Inflammatory macrophage treated with lipopolysaccharide for 1 hour (primary cell): ENCODE measurements at regions not wholly inside any gene's neighbourhood (a gene's known extent, or its start where the extent isn't known, plus 50 kb on each side); places are given as distances from the start of the nearest gene placed in this dataset.
"Not testable (repeated sequence)": the region's sequence is repeated elsewhere in the genome, so short reads cannot be mapped to it uniquely, and the experiment has no call there.

Experiments
- DNase-seq, 2 donors: peaks; one replicate each; pipeline ENCODE4 v3.0.0-alpha.2; 2020 to 2022

DNA sequence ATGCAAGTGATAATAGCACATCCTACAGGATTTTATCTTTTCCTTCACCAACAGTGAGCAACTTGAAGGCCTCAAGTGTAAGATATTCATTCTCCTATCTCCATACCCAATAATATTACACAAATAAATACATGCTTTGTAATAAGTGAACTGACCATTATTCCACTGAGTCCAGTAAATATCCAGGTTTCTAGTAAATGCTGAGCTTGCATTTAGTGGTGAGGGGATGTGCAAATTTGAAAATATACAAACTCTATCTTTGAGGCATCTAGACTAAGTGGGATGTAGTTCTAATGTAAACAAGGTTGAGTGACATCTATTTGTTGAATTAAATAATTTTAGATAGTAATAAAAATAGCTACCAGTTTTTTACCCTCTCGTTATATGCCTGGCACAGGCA lies 587.6 kb upstream of the IL12A start:
- no peak for DNase-seq

DNA sequence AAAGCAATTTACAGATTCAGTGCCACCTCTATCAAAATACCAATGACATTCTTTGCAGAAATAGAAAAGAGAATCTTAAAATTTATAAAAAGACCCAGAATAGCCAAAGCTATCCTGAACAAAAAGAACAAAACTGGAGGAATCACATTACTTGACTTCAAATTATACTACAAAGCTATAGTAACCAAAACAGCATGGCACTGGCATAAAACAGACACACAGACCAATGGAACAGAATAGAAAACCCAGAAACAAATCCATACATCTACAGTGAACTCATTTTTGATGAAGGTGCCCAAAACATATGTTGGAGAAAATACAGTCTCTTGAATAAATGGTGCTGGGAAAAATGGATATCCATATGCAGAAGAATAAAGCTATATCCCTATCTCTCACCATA lies 578.9 kb upstream of the IL12A start:
- not testable (repeated sequence) for DNase-seq

DNA sequence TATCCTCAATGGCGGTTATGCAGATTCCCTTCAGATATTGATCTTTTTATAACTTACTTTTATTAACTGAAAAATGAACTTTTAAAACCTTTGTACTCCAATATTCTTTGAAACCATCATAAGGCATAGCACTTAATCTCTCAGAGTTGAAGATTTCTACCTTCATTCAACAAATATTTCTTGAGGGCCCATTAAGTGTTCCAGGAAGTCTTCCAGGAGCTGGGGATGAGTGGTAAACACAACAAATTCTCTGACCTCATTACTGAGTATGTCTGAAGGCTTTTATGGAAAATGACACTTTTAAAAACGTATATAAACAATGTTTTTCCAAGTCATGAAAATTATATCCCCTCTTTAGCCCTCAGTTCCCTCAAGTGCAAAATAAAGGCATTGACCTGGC lies 575.3 kb upstream of the IL12A start:
- DNase-seq, result no peak

DNA sequence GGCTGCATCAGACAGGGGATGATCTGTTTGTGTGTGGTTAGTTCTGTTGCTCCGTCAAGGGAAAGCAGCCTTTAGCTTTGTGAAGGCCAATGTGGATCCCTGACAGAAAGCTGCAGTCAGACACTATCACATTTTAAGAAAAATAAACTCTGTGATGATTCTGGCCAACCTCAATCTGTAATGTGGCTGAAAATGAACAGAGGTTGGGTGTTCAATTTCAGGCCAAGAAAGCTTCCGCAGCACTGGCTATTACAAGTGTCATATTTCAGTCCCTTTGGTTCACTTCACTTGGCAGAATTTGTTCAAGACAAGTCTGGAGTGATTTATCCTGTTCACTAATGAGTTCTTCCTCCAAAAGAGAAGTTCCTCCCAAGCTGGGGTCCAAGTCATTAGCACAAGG lies 571.8 kb upstream of the IL12A start:
- no peak for DNase-seq

DNA sequence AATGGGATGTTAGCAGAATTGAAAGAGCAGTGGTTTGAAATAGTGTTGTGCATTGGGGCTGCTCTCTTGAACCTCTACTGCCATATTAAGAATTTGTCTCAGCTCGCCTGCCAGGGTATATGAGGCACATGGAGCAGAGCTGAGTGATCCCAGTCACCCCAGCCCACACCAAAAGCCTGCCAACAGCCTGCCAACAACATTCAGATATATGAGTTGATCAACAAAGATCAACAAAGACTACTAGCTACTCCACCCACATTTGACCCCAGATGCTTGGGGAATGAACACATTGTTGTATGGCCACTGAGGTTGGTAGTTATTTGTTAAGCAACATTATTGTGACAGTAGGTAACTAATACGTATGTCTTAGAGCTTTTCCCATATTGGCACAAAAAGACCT lies 570.9 kb upstream of the IL12A start:
- DNase-seq, result no peak

DNA sequence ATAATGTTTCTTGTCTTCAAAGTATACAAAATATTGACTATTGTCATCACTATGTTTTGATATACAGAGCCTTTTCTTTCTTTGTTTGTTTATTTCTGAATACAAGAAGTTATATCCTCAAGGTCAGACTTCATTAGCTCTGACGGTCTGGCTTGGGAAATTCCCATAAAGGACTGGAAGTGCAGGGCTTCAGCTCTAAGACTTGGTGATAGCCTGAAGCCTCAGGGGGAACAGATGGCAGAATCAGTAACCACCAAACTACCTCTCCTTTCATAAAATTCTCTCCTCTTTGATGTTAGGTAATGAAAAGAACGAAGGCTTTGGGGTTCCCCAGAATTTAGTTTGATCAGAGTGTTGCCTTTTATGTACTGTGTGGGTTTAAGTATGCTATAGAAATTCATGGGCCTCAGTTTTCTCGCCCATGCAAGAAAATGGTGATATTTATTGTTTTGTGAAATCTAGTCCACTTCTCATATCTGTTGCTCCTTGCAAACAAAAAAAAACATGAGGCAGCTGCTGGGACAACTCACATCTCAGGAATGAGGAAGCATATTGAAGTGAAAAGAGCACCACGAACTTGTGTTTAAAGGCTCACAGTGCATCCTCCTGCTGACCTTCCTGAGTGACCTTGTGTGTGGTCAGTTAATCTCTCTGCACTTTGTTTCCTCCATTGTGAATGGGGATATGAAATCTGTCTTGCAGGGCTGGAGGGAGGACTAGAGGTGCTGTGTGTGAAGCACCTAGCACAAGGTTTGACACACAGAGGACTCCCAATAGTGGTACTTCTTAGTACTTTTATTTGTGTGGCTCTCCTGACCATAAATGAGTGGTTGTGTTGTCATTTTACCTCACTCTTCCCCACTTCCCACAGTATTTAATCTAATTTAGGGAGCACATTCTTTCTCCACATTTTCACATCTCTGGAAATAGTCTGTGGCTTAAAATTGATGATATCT lies 569.8 kb upstream of the IL12A start:
- no peak for DNase-seq

DNA sequence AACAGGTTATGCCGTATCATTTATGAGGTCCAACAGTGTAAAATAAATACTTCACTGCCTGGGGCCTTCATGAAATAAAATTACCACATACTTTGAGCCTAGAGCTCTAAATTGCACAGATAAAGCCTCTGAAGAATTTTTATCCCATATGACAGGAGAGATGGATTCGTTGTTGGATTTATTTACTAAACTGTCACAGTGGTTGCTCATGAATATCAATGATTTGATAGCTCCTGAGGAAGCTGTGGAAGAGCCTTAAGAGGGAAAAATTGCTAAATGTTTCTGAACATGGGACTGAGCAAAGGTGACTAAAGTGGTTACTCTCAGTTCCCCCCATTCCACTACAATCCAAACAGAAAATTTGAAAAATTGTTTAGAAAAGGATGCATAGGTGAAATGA lies 558.9 kb upstream of the IL12A start:
- no peak for DNase-seq

DNA sequence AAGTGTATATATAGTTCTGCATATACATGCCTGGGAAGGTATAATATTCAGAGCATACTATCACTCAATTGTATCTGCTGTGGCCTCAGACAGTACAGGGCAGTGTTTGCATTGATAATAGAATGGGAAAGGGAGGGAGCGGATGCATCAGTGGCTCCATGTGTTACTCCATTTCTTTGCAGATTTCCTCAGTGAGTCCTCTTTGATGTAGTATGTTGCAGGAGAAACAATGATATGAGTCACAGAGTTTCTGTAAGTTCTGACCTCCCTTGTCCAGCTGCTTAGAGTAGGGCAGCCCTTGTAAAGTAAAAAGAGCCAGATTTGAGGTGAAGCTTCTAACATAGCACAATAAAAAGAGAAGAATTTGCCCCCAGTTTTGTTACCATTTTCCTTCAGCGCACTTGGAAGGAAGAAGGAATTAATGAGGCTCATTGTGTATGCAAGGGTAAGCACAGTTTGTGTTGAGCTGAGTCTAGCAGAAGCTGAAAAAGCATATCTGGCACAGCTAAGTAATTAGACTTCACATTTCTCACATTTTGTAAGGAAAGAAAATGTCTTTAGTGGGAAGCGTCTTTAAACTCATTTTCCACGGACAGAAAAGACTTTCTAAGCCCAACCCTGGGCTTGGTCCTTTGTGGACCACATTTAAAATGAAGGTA lies 555.8 kb upstream of the IL12A start:
- no peak for DNase-seq

DNA sequence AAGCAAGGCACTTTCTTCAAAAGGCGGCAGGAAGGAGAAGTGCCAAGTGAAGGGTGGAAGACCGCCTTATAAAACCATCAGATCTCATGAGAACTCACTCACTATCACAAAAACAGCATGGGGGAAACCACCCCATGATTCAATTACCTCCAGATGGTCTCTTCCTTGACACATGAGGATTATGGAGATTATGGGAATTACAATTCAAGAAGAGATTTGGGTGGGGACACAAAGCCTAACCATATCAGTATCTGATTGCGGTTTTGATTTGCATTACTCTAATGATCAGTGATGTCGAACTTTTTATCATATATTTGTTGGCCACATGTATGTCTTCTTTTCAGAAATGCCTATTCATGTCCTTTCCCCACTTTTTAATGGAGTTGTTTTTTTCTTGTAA lies 549.3 kb upstream of the IL12A start:
- DNase-seq, result no peak

DNA sequence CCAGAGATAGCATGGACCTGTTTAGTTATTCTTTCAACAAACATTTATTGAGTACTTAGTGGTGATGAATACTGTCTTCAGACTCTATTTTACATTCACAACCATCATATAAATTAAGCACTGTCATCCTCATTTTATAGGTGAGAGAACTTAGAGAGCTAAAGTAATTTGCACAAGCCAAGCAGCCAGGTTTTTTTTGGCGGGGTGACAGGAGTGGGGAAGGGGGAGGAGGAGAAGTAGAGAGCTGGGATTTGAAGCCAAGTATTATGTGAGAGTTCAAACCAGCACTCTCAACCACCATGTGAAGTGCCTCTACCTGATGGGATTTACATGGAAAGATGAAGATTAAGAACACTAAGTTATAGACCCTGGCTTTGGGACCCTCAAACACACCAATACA lies 547.4 kb upstream of the IL12A start:
- DNase-seq, result no peak

DNA sequence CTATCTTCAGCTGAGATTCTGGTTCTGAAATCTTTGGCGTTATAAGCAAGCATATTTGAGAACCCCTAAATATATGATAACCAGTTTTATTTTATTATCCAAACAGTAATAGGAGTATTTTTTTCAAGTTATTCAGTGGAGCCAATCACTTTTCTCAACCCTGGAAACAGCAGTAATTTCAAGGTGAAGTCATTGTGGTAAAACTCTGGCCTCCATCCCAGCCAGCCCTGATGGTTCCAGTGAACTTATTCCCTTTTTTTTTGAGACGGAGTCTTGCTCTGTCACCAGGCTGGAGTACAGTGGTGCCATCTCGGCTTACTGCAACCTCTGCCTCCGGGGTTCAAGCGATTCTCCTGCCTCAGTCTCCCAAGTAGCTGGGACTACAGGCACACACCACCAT lies 545.4 kb upstream of the IL12A start:
- DNase-seq, result no peak

DNA sequence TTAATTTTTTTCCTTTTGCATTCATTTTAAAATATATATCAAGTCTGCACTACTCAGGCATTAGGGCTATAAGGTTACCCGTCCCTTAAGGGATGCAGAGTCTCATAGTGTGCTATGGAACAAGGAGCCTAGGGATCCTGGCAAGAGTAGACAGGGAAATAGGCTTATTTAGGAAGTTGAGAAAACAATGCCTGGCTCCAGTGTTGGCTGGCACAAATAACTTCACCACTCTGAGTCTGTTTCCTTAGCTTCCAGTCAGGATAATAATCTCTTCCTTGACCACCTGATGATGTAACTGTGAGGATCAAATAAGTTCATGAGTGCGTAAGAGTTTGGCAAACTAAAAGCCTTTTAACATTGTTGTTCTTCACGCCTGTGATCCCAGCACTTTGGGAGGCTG lies 540.8 kb upstream of the IL12A start:
- DNase-seq, result no peak

DNA sequence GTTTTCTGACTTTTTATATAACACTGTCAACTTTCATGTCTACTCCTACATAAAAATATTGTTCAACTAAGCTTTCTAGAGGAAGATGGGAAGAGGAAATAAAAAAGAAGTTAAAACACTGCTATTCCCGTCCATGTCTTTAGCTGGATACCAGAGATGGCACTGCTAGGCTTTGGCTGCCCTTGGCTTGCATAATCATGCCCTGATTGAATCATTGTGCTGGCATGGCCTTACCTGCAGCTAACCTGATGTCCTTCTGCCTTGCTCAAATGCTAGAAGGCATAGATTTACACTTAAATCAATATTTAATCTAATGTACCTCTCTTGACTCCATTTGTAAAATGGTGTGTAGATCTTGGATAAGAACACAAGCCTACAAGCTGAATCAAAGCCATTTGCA lies 539.7 kb upstream of the IL12A start:
- DNase-seq, result no peak

DNA sequence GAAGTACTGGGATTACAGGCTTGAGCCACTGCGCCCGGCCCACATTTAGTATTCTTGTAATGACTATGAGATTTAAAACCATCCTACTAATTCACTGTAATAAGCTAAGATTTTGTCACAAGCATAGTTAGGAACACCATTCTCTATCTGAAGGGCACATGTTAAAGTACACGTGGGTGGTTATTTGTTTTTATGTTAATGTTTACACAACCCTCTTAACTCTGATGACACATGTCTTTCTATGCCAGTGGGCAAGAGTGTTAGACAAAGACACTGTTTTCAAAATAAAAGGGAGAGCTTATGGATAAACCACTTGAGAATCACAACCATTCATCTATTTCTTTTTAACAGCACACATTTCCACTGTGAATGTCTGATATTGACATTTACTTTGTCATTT lies 537.6 kb upstream of the IL12A start:
- no peak for DNase-seq

DNA sequence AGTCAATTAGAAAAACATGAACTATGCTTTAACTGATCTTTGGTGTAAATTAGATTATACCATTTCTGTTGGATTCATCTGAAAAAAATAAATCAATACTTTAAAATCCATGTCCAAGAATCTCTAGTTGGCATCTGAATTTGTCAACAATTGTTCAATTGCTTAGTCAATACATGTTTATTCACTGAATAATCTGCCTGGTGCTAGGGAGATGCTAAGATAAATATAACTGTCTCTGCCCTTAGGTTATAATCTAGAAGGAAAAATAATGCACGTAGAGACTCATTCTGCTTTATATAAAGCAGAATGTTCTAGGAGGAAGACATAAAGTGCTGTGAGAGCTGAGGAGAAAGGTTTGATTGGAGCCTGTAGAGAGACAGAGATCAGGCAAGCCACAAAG lies 537.2 kb upstream of the IL12A start:
- DNase-seq, result no peak

DNA sequence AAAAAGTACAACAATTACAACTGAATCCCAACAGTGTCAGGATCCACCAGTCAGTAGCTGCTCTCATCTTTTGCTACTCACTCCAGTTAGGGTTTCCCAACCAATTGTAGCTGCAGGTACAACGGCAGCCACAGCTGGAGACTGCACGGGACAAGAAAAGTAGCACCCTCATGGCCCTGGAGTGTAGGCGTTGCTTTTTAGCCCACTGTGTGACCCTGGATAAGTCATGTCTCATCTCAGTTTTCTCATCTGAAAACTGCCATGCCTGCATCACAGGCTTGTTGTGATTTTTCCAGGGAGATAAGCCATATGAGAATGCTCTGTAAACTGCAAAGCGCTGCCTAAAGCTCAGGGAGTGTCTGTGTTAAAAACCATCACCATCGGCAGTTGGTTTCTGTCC lies 535.6 kb upstream of the IL12A start:
- no peak for DNase-seq

DNA sequence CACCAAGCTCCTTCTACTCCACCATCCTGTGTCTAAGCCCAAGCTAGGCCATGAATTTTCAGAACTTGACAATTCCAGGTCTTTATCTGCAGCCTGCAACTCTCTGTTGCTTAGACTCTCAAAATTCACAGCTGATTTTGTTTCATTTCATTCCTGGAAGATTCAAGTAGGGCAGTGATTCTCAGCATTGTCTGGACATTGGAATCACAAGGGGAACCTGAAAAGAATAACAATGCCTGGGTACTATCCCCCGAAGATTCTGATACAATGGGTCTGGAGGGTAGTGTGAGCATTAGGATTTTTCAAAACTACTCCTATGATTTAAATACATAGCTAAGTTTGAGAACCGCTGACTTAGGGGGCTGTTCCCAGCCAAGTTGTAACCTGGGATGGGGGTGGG lies 534.7 kb upstream of the IL12A start:
- DNase-seq, result no peak

DNA sequence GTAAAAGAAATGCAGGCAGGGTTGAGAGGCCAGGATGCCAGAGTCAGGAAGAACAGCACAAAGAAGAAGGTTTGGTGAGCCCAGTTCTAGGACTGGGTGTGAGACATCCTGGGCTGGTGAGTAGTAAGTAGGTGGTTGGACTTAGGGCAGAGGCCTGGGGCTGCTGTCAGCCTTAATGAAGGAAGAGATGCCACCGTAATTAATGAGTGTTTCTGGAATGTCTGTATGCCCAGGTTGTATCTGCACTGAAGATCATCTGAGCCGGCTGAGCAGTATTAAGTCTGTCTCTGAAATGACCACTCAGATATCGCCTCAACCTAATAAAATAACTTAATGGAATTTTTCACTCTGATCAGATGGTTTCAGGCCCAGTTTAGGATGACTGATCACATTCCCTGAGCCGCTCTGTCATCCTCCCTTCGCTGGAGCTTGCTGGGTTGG lies 532.9 kb upstream of the IL12A start:
- DNase-seq, result no peak

DNA sequence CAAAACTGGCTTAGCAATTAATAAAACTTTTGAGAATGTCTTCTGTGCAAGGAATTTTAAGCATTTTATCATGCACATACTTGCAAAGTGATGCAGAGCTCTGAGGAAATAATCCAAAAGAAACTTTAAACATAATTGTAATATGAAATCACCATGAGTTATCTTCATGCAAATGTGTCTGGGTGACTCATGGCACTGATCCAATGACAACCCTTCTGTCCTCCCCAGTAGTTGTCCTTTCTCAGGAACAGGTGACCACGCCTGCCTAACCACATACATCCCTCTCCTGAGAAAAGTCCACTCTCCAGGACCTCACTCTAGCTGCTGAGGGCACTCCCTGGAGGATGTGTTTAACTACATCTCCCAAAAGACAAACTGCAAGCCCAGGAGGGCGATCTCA lies 530.6 kb upstream of the IL12A start:
- no peak for DNase-seq

DNA sequence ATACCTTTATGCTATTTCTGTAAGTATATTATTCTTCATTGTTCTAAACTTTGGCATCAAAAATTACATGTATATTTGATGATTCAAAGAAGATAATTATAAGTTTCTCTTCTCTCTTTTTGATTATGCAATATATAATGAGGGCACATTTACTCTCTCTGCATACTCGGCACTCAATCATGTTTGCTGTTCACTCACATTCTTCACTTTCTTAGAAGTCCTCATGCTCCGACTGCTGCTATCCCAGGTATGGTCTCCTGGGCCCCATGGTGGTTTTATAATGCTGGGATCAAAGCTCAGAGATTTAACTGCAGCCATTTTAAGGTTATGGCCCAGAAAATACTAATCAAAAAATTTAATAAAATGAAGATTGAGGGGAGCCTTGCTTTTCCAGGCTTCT lies 529.7 kb upstream of the IL12A start:
- no peak for DNase-seq

DNA sequence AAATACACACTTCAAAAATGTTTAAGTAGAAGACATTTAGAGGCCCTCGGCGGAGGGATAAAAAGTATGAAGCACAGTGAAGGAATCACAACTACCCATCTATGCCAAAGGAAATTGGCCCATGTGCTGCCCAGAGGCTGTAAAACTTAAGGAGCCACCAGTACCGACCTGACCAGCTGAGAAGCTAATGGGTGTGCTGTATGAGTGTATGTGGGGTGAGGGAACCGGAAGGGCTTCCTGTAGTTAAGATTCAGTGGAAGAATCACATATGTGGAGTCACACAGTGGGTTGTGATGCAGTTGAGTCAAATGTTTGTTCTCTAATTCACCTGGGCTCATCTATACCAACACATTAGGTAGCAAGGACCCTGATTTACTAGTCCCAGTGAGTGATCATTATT lies 516.0 kb upstream of the IL12A start:
- DNase-seq, result no peak

DNA sequence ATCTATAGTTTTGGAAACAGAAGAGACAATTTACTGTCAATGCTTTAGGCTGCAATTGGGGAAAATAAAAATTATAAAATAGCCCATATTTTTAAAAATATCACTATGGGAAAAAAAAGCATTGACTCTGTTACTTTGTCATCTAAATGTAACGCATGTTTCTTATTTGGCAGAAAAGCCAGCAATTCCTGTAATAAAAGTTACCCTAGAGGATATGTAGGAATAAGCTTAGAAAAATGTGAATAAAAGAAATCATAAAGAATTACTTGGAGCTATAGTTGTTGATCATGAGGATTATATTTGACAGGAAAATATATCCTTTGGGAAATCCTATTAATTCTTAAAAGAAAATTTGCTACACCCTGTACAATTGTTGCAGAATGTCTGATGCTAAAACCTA lies 515.4 kb upstream of the IL12A start:
- no peak for DNase-seq

DNA sequence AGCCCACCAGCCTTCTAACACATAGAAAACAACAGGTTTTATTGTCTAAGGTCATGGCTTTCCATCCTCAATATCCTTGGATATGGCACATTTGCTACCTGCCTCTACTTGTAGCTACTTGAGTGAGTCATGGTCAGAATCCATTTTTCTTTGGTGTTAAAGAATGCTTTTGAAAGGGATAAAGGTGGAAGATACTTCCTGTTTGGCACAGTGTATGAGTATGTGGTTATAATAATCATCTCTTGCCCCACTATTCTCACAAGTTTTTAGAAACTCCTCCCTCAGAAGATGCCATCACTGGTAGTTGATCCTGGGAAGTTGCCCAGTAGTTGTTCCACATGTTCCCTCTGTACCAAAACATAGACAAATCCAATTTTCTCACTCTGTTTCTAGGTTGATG lies 508.6 kb upstream of the IL12A start:
- DNase-seq, result no peak

DNA sequence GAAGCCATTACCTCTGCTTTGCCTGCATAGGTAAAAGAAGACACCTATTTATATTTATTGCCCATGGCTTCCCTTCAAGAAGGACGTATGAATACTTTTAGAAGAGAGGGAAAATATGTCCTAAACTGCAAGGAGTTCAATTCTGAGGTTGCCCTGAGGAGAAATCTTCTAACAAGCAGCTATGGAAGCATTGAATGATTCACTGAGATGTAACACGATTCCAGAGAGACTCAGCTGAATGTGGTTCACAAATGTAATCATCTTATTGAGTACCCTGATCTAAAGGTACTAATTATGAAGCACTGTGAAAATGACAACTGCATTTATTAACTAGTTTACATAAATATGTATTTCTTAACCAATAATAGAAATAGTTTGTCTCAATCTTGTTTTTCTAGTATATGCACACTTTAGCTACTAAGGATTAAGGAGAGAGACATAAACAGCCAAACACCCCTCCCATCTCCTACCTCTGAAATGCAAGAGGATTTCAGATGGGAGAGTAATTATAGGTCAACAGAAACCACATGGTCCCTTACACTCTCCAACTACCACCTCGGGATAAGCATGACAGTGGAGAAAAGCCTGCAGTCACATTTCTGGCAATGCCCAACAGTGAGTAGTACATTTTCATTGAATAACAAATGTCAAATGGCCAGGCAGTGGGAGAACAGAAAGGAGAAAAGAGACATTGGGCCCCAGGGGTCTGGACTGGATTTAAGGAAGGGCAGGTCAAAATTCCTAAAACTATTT lies 506.2 kb upstream of the IL12A start:
- no peak for DNase-seq
